MCF 10A (cell line): ENCODE measurements at regions not wholly inside any gene's neighbourhood (a gene's known extent, or its start where the extent isn't known, plus 50 kb on each side); places are given as distances from the start of the nearest gene placed in this dataset.

Source experiments
- BruUV-seq: library from RNA; stranded (reverse); fragments of 400-500 nt; replicated peaks from 2 replicates; lab custom pipeline; 2021; lab: Mats Ljungman, UMichigan
- CTCF ChIA-PET: fragments of 300-600 bp; sonication (Branson Sonifier 250); formaldehyde crosslinking; extraction: SDS; loops from one replicate; lab custom pipeline; 2021; ENCODE audit warnings: antibody characterized with exemption, inconsistent platforms; lab: Yijun Ruan, JAX
- POLR2A ChIA-PET: fragments of 300-600, 350-650 bp; sonication (Branson Sonifier 250); formaldehyde crosslinking; extraction: SDS; loops from one replicate; lab custom pipeline; 2020; ENCODE audit warnings: antibody characterized with exemption, inconsistent platforms; lab: Yijun Ruan, JAX
- DNase-seq: peaks from one replicate; pipeline ENCODE4 v3.0.0-alpha.2; 2018; ENCODE audit not compliant: unreplicated experiment
- H3K27ac Mint-ChIP-seq: one replicate; pipeline ENCODE4 v1.8.0; 2022; ENCODE audit warnings: mild to moderate bottlenecking, low read depth, mixed read lengths; ENCODE audit not compliant: unreplicated experiment
- H3K27me3 Mint-ChIP-seq: one replicate; pipeline ENCODE4 v1.8.0; 2022; ENCODE audit warnings: mixed read lengths; ENCODE audit not compliant: insufficient read depth, unreplicated experiment
- H3K36me3 Mint-ChIP-seq: one replicate; pipeline ENCODE4 v1.8.0; 2022; ENCODE audit warnings: mild to moderate bottlenecking, moderate library complexity, mixed read lengths; ENCODE audit not compliant: insufficient read depth, unreplicated experiment
- H3K4me1 Mint-ChIP-seq: one replicate; pipeline ENCODE4 v1.8.0; 2022; ENCODE audit warnings: mixed read lengths; ENCODE audit not compliant: insufficient read depth, unreplicated experiment
- H3K4me3 Mint-ChIP-seq: one replicate; pipeline ENCODE4 v1.8.0; 2022; ENCODE audit warnings: mild to moderate bottlenecking, moderate library complexity, mixed read lengths; ENCODE audit not compliant: unreplicated experiment
- H3K9me3 Mint-ChIP-seq: one replicate; pipeline ENCODE4 v1.8.0; 2022; ENCODE audit warnings: mixed read lengths; ENCODE audit not compliant: unreplicated experiment
- CTCF ChIP-seq: fragments of 200-600 bp; IDR thresholded peaks from one replicate; pipeline ENCODE4 v1.8.0; 2022; ENCODE audit warnings: antibody characterized with exemption, mild to moderate bottlenecking; ENCODE audit not compliant: unreplicated experiment
- intact Hi-C: fragments of 100-400 bp; cut with micrococcal nuclease; formaldehyde crosslinking; loops from 2 replicates; pipeline ENCODE4 v1.14.1; 2022

DNA sequence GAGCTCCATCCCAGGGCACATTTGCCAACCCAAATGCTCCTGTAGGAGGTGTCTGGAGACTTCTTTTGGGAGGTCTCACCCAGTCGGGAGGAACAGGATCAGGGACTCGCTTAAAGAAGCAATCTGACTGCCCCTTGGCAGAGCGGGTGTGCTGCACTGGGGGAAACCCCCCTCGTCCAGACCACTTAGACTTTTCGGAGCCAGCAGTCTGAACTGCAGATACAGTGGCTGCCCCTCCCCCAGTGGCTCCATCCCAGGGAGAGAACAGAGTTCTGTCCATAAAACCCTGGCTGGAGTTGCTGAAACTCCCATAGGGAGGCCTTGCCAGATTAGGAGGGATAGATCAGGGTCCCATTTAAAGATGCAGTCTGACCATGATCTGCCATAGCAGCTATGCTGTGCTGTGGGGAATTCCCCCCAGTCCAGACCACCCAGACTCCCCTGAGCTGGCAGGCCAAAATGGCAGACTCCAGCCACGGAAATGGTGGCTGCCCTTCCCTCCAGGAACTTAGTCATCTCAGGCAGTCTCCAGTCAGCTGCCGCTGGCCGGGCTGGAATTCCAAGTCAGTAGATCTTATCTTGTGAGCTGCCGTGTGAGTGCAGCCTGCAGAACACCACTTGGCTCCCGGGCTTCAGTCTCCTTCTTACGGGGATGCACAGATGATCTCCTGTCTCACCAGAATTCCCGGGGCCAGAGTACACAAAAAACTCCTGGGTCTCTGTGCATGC lies 278.1 kb upstream of the SASH1 start:
- no peaks in the 10 kb centered on the region for H3K36me3 Mint-ChIP-seq
- ChIA-PET CTCF (interaction anchor here (0.6 kb wide), 1 partner anchor 355 kb away, joined by 3 read pairs; no protein-coding TSS in a partner anchor), POLR2A (interaction anchor here (1.3 kb wide), 1 partner anchor 10 kb away, joined by 3 read pairs; no protein-coding TSS in a partner anchor)
- no peak for TF ChIP-seq CTCF
- intact Hi-C loops = no loop called here
- no peak overlapping the region for H3K27ac Mint-ChIP-seq
- H3K4me1 Mint-ChIP-seq = no peaks in the 10 kb centered on the region
- H3K4me3 Mint-ChIP-seq = no peak overlapping the region
- H3K27me3 Mint-ChIP-seq = no peaks in the 10 kb centered on the region
- no TSS peak for BruUV-seq
- no peaks in the 10 kb centered on the region for H3K9me3 Mint-ChIP-seq
- DNase-seq = peak; percentile 30

GRCh38 chr6:148068437-148069061 lies 274.1 kb upstream of the SASH1 start:
- Mint-ChIP-seq H3K9me3 (peaks cover 11% of the 10 kb centered on the region), H3K4me3 (no peak overlapping the region), H3K4me1 (no peaks in the 10 kb centered on the region), H3K27me3 (no peaks in the 10 kb centered on the region), H3K36me3 (no peaks in the 10 kb centered on the region), H3K27ac (no peak overlapping the region)
- ChIA-PET CTCF (interaction anchor here (0.6 to 1.1 kb wide), 2 partner anchors 58 to 97 kb away, joined by 3 read pairs; no protein-coding TSS in a partner anchor), POLR2A (no interaction called here)
- intact Hi-C loops = no loop called here
- DNase-seq = no peak
- no TSS peak for BruUV-seq
- no peak for TF ChIP-seq CTCF

- POLR2A ChIA-PET = no interaction called here
- peaks cover 11% of the 10 kb centered on the region for H3K9me3 Mint-ChIP-seq
- intact Hi-C loops = no loop called here
- no peak for TF ChIP-seq CTCF
- H3K27me3 Mint-ChIP-seq = no peaks in the 10 kb centered on the region
- CTCF ChIA-PET = interaction anchor here (0.6 kb wide), 1 partner anchor 174 kb away, joined by 3 read pairs; no protein-coding TSS in a partner anchor
- no peaks in the 10 kb centered on the region for H3K36me3 Mint-ChIP-seq
- no peak for DNase-seq
- H3K4me1 Mint-ChIP-seq = no peaks in the 10 kb centered on the region
- H3K27ac Mint-ChIP-seq = no peak overlapping the region
- no TSS peak for BruUV-seq
- H3K4me3 Mint-ChIP-seq = no peak overlapping the region
Measured at GRCh38 chr6:148069256-148069655, 273.4 kb upstream of the SASH1 start.

DNA sequence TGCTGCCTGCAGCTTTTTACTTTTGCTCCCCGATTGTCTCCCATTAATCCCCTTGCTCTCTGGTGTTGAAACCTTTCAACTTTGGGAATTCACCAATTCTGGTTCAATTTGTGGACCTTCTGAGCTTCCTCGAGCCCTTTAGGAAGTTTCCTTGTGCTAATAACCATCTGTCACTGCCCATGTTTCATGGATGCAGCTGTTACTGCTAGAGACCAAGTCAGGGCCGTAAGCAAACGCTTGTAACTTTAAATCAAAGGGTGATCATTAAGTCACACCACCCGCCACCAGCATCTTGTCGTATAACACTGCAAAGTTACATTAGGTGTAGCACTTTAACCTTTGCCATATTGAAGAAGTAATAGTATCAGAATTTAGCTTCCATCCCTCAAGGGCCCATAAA lies 268.3 kb upstream of the SASH1 start:
- Mint-ChIP-seq H3K4me3 (no peak overlapping the region), H3K9me3 (peaks cover 11% of the 10 kb centered on the region), H3K36me3 (no peaks in the 10 kb centered on the region), H3K4me1 (no peaks in the 10 kb centered on the region), H3K27me3 (no peaks in the 10 kb centered on the region), H3K27ac (no peak overlapping the region)
- intact Hi-C loops = no loop called here
- no peak for TF ChIP-seq CTCF
- ChIA-PET POLR2A (interaction anchor here (1.5 kb wide), 1 partner anchor 10 kb away, joined by 3 read pairs; no protein-coding TSS in a partner anchor), CTCF (interaction anchor here (0.5 kb wide), 1 partner anchor 678 kb away, joined by 4 read pairs; no protein-coding TSS in a partner anchor)
- no TSS peak for BruUV-seq
- DNase-seq = no peak
